Fibroblast of lung (primary cell): ENCODE measurements at regions not wholly inside any gene's neighbourhood (a gene's known extent, or its start where the extent isn't known, plus 50 kb on each side); places are given as distances from the start of the nearest gene placed in this dataset.

ENCODE experiments used
- DNase-seq, 2 donors: peaks; one replicate each; pipeline versions ENCODE4 v3.0.0 to v3.0.0-alpha.2; 2010; ENCODE audit warnings: low read depth in 2 of 2
- H2AFZ ChIP-seq: 2 replicates; pipeline ENCODE4 v1.5.1; 2012; ENCODE audit warnings: low read length, control low read depth, inconsistent platforms
- H3K27ac ChIP-seq: 2 replicates; pipeline ENCODE4 v1.5.1; 2011; ENCODE audit warnings: low read length, control low read depth; ENCODE audit not compliant: insufficient read depth
- H3K27me3 ChIP-seq: 2 replicates; pipeline ENCODE4 v1.5.1; 2011; ENCODE audit warnings: mild to moderate bottlenecking, low read length; ENCODE audit not compliant: control insufficient read depth, insufficient read depth
- H3K36me3 ChIP-seq: 2 replicates; pipeline ENCODE4 v1.5.1; 2011; ENCODE audit warnings: low read length; ENCODE audit not compliant: control insufficient read depth, insufficient read depth
- H3K4me1 ChIP-seq: 2 replicates; pipeline ENCODE4 v1.5.1; 2011; ENCODE audit warnings: low read length; ENCODE audit not compliant: control insufficient read depth, insufficient read depth; ENCODE audit errors: extremely low read depth
- H3K4me2 ChIP-seq: 2 replicates; pipeline ENCODE4 v1.5.1; 2011; ENCODE audit warnings: low read length, control low read depth; ENCODE audit not compliant: insufficient read depth; ENCODE audit errors: extremely low read depth
- H3K4me3 ChIP-seq, 4 experiments: fragments of 200-600 bp in 1 of 4; sonication (generic) in 1 of 4; replicated peaks in 1 of 4; 2 replicates each; pipeline ENCODE4 v1.5.1; 2011 to 2016; ENCODE audit warnings: low read length in 4 of 4, low read depth in 3 of 4, mild to moderate bottlenecking in 3 of 4, control low read depth in 2 of 4, inconsistent platforms in 1 of 4, mixed read lengths in 1 of 4; ENCODE audit not compliant: insufficient read depth in 1 of 4; ENCODE audit errors: control extremely low read depth in 1 of 4
- H3K79me2 ChIP-seq: 2 replicates; pipeline ENCODE4 v1.5.1; 2012; ENCODE audit warnings: mild to moderate bottlenecking, low read length, inconsistent platforms; ENCODE audit not compliant: control insufficient read depth, insufficient read depth
- H3K9ac ChIP-seq: 2 replicates; pipeline ENCODE4 v1.5.1; 2011; ENCODE audit warnings: mild to moderate bottlenecking, low read length, control low read depth; ENCODE audit not compliant: insufficient read depth
- H3K9me3 ChIP-seq: 2 replicates; pipeline ENCODE4 v1.5.1; 2012; ENCODE audit warnings: low read depth, low read length; ENCODE audit not compliant: control insufficient read depth, insufficient read depth
- H4K20me1 ChIP-seq: 2 replicates; pipeline ENCODE4 v1.5.1; 2011; ENCODE audit warnings: low read length; ENCODE audit not compliant: control insufficient read depth, insufficient read depth; ENCODE audit errors: extremely low read depth
- CTCF ChIP-seq, 2 donors: IDR thresholded peaks in 1 of 2; conservative IDR thresholded peaks in 1 of 2; 1 replicate in 1 of 2; 2 replicates in 1 of 2; pipeline ENCODE4 v1.5.1; 2011 to 2012; ENCODE audit warnings: low read length in 2 of 2, control low read depth in 1 of 2, inconsistent platforms in 1 of 2, low read depth in 1 of 2, mild to moderate bottlenecking in 1 of 2
- EZH2 ChIP-seq: IDR thresholded peaks from 2 replicates; pipeline ENCODE4 v1.5.1; 2012; ENCODE audit warnings: low read length, control low read depth, mild to moderate bottlenecking; ENCODE audit errors: missing control alignments

GRCh38 chr1:30060738-30061137, 662.6 kb downstream of the MATN1 start:
- no peak overlapping the region for H2AFZ ChIP-seq
- no peaks in the 10 kb centered on the region for H4K20me1 ChIP-seq
- no peak for DNase-seq
- no peaks in the 10 kb centered on the region for H3K79me2 ChIP-seq
- no peak overlapping the region for H3K4me2 ChIP-seq
- H3K9me3 ChIP-seq = no peaks in the 10 kb centered on the region
- no peak overlapping the region for H3K27ac ChIP-seq
- no peaks in the 10 kb centered on the region for H3K36me3 ChIP-seq
- H3K27me3 ChIP-seq = no peaks in the 10 kb centered on the region
- H3K4me3 ChIP-seq = no peak overlapping the region
- no peak overlapping the region for H3K9ac ChIP-seq
- TF ChIP-seq CTCF (conservative IDR thresholded peaks at IDR 0.05 in 1 of 2, IDR thresholded peaks at IDR 0.05 in 1 of 2; ENCODE audit: low read depth in 1 of 2, low read length in 2 of 2) (no peak), EZH2 (no peak)
- H3K4me1 ChIP-seq = no peaks in the 10 kb centered on the region

- Histone ChIP-seq H3K9ac (no peak overlapping the region), H3K36me3 (no peaks in the 10 kb centered on the region), H3K4me2 (no peak overlapping the region), H3K4me1 (no peaks in the 10 kb centered on the region), H3K27me3 (no peaks in the 10 kb centered on the region), H3K4me3 (no peak overlapping the region), H2AFZ (no peak overlapping the region), H4K20me1 (no peaks in the 10 kb centered on the region), H3K27ac (no peak overlapping the region), H3K79me2 (no peaks in the 10 kb centered on the region), H3K9me3 (no peaks in the 10 kb centered on the region)
- TF ChIP-seq EZH2 (no peak), CTCF (conservative IDR thresholded peaks at IDR 0.05 in 1 of 2, IDR thresholded peaks at IDR 0.05 in 1 of 2; ENCODE audit: low read depth in 1 of 2, low read length in 2 of 2) (no peak)
- peak; percentile 83 to 85 for DNase-seq
Measured at GRCh38 chr1:30058970-30059369, 664.4 kb downstream of the MATN1 start.

- Histone ChIP-seq H3K4me1 (no peaks in the 10 kb centered on the region), H3K4me3 (no peak overlapping the region), H3K79me2 (no peaks in the 10 kb centered on the region), H2AFZ (no peak overlapping the region), H3K4me2 (no peak overlapping the region), H3K27me3 (no peaks in the 10 kb centered on the region), H3K9me3 (no peaks in the 10 kb centered on the region), H3K36me3 (no peaks in the 10 kb centered on the region), H3K27ac (no peak overlapping the region), H3K9ac (no peak overlapping the region), H4K20me1 (no peaks in the 10 kb centered on the region)
- no peak for DNase-seq
- TF ChIP-seq EZH2 (no peak), CTCF (conservative IDR thresholded peaks at IDR 0.05 in 1 of 2, IDR thresholded peaks at IDR 0.05 in 1 of 2; ENCODE audit: low read depth in 1 of 2, low read length in 2 of 2) (no peak)
Measured at GRCh38 chr1:30054126-30054525, 669.3 kb downstream of the MATN1 start.
